ENCODE measurements at regions not wholly inside any gene's neighbourhood (a gene's known extent, or its start where the extent isn't known, plus 50 kb on each side); places are given as distances from the start of the nearest gene placed in this dataset.

DNA sequence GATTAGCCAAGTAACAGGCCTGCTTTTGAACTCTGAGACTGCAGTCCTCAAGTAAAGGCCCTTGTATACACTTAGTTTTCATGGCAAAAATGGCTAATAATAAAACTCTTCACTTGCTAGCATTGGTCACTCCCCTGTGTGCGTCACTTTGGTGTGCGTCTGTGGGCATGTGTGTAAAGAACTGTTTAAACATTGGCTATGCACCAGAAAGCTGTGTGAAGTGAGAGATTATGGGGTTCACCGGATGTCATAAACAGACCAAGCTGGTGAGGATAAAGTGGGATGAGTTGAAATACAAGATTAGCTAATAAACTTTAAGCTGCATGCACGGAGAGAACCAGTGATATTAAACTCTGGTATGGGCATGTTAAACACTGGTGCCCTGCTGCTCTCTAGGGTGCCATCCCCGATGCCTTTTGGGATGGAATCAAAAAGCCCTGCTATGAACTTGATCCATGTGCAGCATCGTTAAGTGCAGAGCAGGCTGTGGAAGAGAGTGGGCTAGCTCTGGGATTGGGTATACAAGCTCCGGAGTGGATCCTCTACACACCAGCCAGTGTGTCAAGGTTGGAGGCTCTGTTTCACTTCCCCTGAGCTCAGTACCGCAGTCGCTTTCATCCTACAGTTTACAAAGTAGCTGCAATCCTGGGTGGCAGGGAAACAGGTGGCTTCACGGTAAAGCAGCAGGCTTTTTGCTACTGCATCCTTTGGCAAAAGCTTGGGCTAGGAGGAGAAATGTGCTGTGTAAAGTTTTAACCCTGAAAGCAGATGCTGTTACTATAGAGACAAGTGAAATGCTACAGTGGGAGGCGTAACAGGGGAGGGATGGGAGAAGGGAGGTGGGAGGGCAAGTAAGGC is 108.3 kb upstream of the SLC4A4 start:
- TF ChIP-seq, protein P1, sequence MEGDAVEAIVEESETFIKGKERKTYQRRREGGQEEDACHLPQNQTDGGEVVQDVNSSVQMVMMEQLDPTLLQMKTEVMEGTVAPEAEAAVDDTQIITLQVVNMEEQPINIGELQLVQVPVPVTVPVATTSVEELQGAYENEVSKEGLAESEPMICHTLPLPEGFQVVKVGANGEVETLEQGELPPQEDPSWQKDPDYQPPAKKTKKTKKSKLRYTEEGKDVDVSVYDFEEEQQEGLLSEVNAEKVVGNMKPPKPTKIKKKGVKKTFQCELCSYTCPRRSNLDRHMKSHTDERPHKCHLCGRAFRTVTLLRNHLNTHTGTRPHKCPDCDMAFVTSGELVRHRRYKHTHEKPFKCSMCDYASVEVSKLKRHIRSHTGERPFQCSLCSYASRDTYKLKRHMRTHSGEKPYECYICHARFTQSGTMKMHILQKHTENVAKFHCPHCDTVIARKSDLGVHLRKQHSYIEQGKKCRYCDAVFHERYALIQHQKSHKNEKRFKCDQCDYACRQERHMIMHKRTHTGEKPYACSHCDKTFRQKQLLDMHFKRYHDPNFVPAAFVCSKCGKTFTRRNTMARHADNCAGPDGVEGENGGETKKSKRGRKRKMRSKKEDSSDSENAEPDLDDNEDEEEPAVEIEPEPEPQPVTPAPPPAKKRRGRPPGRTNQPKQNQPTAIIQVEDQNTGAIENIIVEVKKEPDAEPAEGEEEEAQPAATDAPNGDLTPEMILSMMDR (IDR thresholded peaks at IDR 0.05; ENCODE audit: insufficient read depth in 1 of 2, low read depth in 1 of 2, low read length in 1 of 2, severe bottlenecking in 1 of 2, unreplicated experiment in 1 of 2), result no peak
- H3K36me3 ChIP-seq (ENCODE audit: control insufficient read depth, insufficient read depth, low read length), result no peaks in the 10 kb centered on the region
- intact Hi-C loops (cut with micrococcal nuclease; ENCODE audit: unreplicated experiment), result no loop called here
- peaks cover 5% of the 10 kb centered on the region for H3K4me1 Mint-ChIP-seq (ENCODE audit: low read depth, unreplicated experiment)
- ChIA-PET CTCF (interaction anchor here (0.6 kb wide), 2 partner anchors 112 to 250 kb away, joined by 3 to 4 read pairs; no protein-coding TSS in a partner anchor), POLR2A (no interaction called here)
- H3K9me3 ChIP-seq, result no peaks in the 10 kb centered on the region
- H3K27ac Mint-ChIP-seq (ENCODE audit: unreplicated experiment), result no peak overlapping the region
- no peaks in the 10 kb centered on the region for H3K36me3 Mint-ChIP-seq (ENCODE audit: insufficient read depth, unreplicated experiment)
- H3K27me3 ChIP-seq (replicated peaks; ENCODE audit: control insufficient read depth, insufficient read depth, low read length), result no peaks in the 10 kb centered on the region
- peaks cover 12% of the 10 kb centered on the region for H3K4me1 ChIP-seq
- H3K4me3 Mint-ChIP-seq (ENCODE audit: unreplicated experiment), result no peak overlapping the region
- no TSS peak for BruUV-seq (replicated peaks)
- no peak overlapping the region for H3K4me3 ChIP-seq (ENCODE audit: low read depth, low read length)
- peaks cover 4% of the 10 kb centered on the region for H3K27me3 Mint-ChIP-seq (ENCODE audit: insufficient read depth, unreplicated experiment)
- no peaks in the 10 kb centered on the region for H3K9me3 Mint-ChIP-seq (ENCODE audit: unreplicated experiment)
- DNase-seq, result no peak

DNA sequence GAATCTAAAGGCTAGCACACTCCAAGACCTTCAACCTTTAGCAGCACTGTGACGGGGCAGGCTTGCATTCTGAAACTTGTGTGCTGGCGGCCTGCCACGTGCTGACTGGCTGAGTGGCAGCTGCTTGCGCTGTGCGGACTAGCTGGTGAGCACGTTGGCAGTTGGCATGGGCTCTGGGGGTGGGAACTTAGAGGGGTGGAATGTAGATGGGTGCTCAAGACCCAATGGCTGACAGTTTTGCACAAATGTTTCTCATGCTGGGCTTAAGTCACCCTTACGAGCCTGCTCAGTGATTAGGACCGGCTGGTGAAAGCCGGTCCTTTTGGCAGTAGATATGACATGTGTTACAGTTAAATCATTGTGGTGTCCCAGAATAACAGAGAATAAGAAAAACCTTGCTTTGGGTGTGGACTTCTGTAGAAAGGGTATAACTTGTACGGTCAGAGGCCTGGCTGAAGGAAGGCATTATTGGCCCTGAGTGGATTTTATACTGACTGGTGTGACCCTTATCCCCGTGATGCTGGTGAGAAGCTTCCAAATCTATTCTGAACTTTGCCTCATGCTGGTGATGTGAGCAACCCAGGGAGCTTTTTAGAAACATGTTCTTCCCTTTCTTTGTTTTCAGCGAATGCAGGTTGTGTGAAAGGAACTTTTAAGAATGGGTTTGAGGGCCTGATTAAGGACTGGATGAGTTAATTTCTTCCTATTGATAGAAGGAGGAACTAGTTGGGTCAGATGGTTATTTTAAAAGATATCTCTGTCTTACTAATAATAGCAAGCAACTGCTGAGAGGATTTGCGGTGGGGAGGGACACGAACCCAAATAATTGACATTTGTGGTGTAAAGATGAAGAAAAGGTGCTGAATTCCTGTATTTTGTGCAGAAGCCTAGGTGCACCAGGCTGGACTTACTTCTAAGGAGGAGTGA is 107.4 kb upstream of the SLC4A4 start:
- Histone ChIP-seq H3K9me3 (no peaks in the 10 kb centered on the region), H3K4me3 (ENCODE audit: low read depth, low read length) (no peak overlapping the region), H3K4me1 (peaks cover 12% of the 10 kb centered on the region), H3K27me3 (replicated peaks; ENCODE audit: control insufficient read depth, insufficient read depth, low read length) (no peaks in the 10 kb centered on the region), H3K36me3 (ENCODE audit: control insufficient read depth, insufficient read depth, low read length) (no peaks in the 10 kb centered on the region)
- no peak overlapping the region for H3K4me3 Mint-ChIP-seq (ENCODE audit: unreplicated experiment)
- H3K4me1 Mint-ChIP-seq (ENCODE audit: low read depth, unreplicated experiment), result peaks cover 5% of the 10 kb centered on the region
- peaks cover 4% of the 10 kb centered on the region for H3K27me3 Mint-ChIP-seq (ENCODE audit: insufficient read depth, unreplicated experiment)
- no peak overlapping the region for H3K27ac Mint-ChIP-seq (ENCODE audit: unreplicated experiment)
- no peaks in the 10 kb centered on the region for H3K9me3 Mint-ChIP-seq (ENCODE audit: unreplicated experiment)
- POLR2A ChIA-PET, result no interaction called here
- CTCF ChIA-PET, result no interaction called here
- DNase-seq, result no peak
- intact Hi-C loops (cut with micrococcal nuclease; ENCODE audit: unreplicated experiment), result no loop called here
- TF ChIP-seq, protein P1 (IDR thresholded peaks at IDR 0.05; ENCODE audit: insufficient read depth in 1 of 2, low read depth in 1 of 2, low read length in 1 of 2, severe bottlenecking in 1 of 2, unreplicated experiment in 1 of 2), result no peak
- no TSS peak for BruUV-seq (replicated peaks)
- H3K36me3 Mint-ChIP-seq (ENCODE audit: insufficient read depth, unreplicated experiment), result no peaks in the 10 kb centered on the region

DNA sequence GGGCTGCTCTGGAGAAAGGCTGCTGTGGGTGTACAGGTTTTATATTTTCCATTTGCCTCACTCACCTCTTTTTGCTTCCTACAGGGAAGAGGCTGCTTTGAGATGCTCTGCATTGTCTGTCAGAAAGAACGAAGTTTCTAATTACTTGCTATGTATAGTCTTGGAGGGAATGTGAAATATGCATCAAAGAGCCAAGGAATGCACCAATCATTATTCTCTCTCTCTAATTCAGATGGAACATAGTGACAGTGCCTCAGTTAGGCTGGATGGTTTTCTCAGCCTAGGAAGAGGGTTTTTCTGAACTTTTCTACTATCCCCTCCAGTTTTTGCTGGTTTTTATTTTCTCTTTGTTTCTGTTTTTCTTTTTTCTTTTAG is 106.8 kb upstream of the SLC4A4 start:
- H3K27me3 ChIP-seq (replicated peaks; ENCODE audit: control insufficient read depth, insufficient read depth, low read length), result no peaks in the 10 kb centered on the region
- no peak overlapping the region for H3K4me3 Mint-ChIP-seq (ENCODE audit: unreplicated experiment)
- peaks cover under 1% of the 10 kb centered on the region for H3K27me3 Mint-ChIP-seq (ENCODE audit: insufficient read depth, unreplicated experiment)
- intact Hi-C loops (cut with micrococcal nuclease; ENCODE audit: unreplicated experiment), result no loop called here
- ChIA-PET CTCF (no interaction called here), POLR2A (no interaction called here)
- peaks cover 12% of the 10 kb centered on the region for H3K4me1 ChIP-seq
- H3K4me1 Mint-ChIP-seq (ENCODE audit: low read depth, unreplicated experiment), result peaks cover 5% of the 10 kb centered on the region
- no peaks in the 10 kb centered on the region for H3K36me3 ChIP-seq (ENCODE audit: control insufficient read depth, insufficient read depth, low read length)
- TF ChIP-seq, protein P1 (IDR thresholded peaks at IDR 0.05; ENCODE audit: insufficient read depth in 1 of 2, low read depth in 1 of 2, low read length in 1 of 2, severe bottlenecking in 1 of 2, unreplicated experiment in 1 of 2), result no peak
- no peak for DNase-seq
- no peaks in the 10 kb centered on the region for H3K9me3 ChIP-seq
- no peak overlapping the region for H3K4me3 ChIP-seq (ENCODE audit: low read depth, low read length)
- no peaks in the 10 kb centered on the region for H3K36me3 Mint-ChIP-seq (ENCODE audit: insufficient read depth, unreplicated experiment)
- H3K27ac Mint-ChIP-seq (ENCODE audit: unreplicated experiment), result no peak overlapping the region
- H3K9me3 Mint-ChIP-seq (ENCODE audit: unreplicated experiment), result no peaks in the 10 kb centered on the region
- no TSS peak for BruUV-seq (replicated peaks)
